Stimulated activated CD8-positive, alpha-beta memory T cell treated with anti-CD3 and anti-CD28 coated beads, Interleukin-7, amount 100 ng/mL, for 1 hour (primary cell): ENCODE measurements at regions not wholly inside any gene's neighbourhood (a gene's known extent, or its start where the extent isn't known, plus 50 kb on each side); places are given as distances from the start of the nearest gene placed in this dataset.

Experiments used
- DNase-seq, 2 donors: peaks; one replicate each; pipeline ENCODE4 v3.0.0-alpha.2; 2020; ENCODE audit warnings: low read depth in 2 of 2

- no peak for DNase-seq
Observed at GRCh38 chr15:92565351-92566125, 90.0 kb downstream of the FAM174B start.

DNA sequence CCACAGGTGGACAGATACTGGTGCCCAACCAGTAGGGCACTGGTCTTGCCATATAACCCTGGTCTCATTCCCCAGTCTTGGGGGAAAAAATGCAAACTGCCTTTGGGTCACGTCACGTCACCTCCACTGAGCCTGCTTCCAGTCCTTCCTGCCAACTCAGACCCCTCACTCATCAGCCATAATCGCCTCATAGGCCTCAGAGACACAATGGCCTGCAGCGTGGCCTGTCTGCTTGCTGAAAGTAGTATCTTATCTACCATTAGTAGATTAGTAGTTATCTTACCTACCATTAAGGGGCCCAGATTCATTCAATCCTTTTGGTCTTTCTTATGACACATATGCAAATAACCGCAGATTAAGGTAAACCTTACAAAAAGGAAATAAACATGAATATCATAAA lies 93.8 kb downstream of the FAM174B start:
- no peak for DNase-seq

DNA sequence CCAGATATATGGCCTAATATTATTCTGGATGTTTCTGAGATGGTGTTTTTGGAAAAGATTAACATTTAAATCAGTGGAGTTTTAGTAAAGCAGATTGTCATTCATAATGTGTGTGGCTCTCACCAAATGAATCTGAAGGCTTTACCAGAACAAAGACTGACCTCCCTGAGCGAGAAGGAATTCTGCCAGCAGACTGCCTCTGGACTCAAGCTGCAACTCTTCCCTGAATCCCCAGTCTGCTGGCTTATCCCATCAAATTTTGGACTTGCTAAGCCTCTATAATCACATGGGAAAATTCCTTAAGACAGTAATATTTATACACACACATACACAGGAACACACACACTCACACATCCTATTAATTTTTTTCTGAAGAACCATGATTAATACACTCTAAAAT lies 102.3 kb downstream of the FAM174B start:
- DNase-seq = no peak

DNA sequence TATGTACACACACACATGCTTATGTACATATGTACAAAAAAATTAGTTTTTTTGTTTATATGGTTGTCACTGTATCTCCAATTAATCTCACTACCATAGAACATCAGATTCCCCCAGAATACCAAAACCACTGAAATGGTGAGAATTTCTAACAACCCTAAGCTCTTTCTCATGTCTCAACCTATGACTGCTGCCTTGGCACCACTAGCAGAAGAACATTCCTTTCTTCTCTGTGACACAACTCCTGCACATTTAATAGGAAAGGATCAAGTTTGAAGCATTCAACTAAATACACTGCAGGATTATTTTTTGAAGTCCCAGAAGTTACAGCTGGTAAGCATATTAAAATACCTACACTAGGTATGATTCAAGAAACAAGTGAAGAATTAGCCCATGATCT lies 109.6 kb downstream of the FAM174B start:
- no peak for DNase-seq

DNA sequence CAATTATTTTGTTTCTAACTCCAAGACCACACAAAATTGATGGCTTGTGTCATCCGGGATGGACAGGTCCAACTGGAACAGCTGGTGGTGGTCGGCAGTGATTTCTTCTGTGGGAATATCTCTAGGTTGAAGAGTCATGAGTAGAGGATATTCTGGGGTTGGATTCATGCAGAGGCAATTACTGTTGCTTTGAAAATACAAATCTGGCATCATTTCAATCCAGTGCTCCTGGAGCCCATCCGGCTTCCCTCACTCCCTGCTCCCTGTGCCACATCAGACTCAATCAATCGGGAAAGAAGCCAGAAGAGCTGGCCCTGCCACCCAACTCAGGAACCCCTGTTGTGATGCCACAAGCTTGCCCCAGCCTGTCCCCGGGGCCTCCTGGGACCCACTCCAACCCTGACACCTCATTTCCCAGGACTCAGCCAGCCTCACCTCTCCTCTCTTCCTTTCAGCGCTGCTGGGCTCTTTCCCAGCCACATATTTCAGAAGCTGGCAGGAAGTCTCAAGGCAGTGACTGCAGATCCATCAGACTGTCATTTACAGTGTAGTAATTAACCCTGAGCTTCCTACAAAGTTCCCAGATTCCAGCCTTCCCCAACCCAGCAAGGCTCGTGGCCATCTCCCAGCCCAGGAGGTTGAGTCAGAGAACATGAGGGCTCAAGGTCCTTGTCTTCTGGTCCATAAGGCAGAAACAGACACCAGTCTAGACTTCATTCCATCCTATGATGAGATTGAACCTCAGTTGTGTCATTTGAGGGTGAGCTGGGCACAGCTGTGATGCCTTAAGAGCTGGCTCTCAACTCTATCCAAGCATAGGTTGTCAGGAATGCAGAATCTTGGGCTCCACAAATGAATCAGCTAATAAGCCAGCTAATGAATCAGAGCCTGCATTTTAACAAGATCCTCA lies 114.0 kb downstream of the FAM174B start:
- DNase-seq = no peak

GRCh38 chr15:92538115-92538514 lies 117.5 kb downstream of the FAM174B start:
- DNase-seq = no peak

GRCh38 chr15:92533298-92533697 lies 122.3 kb downstream of the FAM174B start:
- DNase-seq = no peak

DNA sequence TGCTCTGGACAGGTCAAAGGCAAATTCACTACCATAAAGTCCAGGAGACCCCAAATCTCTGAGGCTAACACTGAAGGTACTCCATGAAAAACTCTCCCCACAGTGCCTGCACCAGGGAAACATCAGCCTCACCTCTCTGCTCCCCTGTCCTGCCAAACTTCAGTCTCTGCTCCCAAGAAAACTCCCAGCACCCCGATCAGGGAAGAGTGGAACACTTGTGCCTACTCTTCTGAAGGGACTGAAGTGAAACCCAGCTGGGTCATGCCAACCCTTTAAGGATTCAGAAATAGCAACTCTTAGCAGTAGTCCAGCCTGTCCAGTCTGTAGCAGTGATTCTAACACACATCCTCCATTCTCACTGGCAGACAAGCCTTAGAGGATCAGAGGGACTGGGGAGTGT lies 124.2 kb downstream of the FAM174B start:
- no peak for DNase-seq

GRCh38 chr15:92528736-92529135 lies 126.8 kb downstream of the FAM174B start:
- DNase-seq = no peak

GRCh38 chr15:92527197-92527596 lies 128.4 kb downstream of the FAM174B start:
- DNase-seq = no peak

- DNase-seq = no peak
Observed at GRCh38 chr15:92525758-92526245, 129.8 kb downstream of the FAM174B start.

DNA sequence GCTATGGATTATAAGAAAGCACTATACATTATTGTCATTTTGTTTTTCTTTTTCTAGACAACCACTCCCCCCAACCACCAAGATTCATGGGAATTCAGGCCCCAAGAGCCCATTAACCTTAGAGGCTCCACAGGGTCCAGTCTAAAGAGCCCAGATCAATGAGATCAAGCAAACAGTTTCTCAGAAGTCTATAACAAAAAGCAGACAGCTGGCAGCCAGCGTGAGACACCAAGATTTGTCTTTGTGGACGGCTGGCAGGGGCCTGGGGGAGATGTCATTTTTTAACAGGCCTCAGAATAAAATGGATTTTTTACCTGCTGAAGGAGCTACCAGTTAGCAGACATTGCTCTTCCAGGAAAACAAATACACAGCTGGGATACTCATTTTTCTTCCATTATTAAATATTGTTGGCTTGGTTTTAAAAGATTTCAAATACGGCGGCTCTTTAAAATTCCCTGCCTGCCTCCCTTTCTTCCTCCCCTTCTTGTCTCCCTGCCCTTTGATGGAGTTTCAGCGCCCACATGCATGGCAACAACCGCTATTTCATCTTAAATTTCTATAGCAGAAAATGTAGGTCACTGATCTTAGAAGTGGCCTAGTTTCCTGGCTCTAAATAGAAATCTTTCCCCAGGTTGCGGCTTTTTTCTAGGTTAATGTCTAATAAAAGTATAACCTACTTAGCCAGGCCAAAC lies 130.6 kb downstream of the FAM174B start:
- DNase-seq = no peak

DNA sequence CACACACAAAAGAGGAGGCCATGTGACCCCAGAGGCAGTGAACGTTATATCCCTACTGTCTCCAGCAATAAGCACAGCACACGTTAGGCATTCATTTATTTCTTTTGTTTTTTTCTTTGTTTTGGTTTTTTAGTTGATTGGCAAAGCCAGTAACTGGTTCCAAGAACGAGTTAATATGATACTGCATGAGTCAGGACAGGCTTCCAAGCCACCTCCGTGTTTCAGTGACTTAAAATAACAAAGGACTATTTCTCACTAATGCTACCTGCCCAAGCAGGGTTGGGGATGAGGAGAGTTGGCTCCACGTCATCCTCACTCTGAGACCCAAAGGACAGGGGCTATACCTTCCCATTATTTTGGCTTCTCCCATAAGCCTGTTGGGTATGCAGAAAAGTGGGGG lies 130.5 kb downstream of the ST8SIA2 start:
- no peak for DNase-seq

DNA sequence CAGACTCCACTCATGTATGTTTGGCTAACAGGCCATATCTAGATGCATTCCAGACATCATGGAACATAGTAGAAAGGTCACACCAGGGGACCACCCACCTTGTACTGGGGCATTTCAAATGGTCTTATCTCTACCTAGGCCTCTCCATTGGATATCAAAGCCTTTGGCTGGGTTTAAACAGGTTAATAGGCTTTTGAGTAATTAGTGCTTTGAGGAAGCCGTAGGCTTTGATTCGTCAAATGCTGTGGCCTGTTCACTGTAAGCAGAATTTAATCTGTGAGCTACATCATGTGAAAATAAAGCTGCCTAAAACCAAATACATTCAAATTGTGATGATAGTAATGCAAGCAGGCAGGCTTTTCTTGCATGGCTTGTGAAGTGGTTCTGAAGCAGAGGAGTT lies 129.5 kb downstream of the ST8SIA2 start:
- DNase-seq = no peak

- DNase-seq = peak in 1 of 2 donors; percentile 7
Observed at GRCh38 chr15:92521624-92522008, 127.9 kb downstream of the ST8SIA2 start.

DNA sequence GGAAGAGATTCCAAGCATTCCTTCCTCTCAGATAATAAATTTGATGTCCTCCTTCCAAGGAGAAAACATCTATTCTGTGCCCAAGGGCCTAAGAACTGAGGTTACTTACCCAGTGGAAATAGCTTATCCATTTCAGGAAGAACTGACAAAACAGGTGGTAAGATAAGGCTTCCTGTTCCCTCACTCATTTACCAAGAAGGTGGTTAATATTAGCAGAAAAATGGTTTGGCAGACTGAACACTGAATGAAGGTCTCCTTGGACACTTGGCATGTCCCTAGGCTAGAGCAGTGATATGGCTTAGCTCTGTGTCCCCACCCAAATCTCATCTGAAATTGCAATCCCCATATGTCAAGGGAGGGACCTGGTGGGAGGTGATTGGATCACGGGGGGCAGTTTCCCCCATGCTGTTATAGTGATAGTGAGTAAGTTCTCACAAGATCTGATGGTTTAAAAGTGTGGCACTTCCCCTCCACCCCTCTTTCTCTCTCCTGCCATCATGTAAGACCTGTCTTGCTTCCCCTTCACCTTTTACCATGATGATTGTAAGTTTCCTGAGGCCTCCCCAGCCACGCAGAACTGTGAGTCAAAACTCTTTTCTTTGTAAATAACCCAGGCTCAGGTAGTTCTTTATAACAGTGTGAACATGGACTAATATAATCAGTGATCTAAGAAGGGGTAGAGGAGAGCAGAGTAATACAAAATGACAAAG lies 127.4 kb downstream of the ST8SIA2 start:
- DNase-seq = no peak

DNA sequence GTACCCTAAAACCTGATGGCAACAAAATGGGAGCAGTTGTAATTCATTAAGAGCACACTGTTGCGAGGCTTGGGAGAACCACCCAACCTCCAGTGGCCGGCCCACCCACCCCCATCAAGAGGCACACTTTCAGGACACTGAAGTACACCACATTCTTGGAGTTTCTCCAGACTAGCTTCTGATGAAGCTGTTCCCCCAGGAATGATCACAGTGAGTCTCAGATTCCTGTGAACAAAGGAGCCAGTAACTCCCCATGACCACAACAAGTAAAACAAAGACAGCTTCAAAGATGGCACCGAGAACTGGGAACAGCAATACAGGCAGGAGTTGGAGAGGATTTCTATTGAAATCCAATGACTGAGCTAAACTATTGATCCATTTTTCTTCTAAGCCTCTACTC lies 126.0 kb downstream of the ST8SIA2 start:
- no peak for DNase-seq
